Smooth muscle cell (in vitro differentiated cells): ENCODE measurements at regions not wholly inside any gene's neighbourhood (a gene's known extent, or its start where the extent isn't known, plus 50 kb on each side); places are given as distances from the start of the nearest gene placed in this dataset.

ENCODE experiments used
- DNase-seq: peaks from one replicate; lab custom pipeline; 2025; ENCODE audit not compliant: unreplicated experiment; lab: John Stamatoyannopoulos, UW
- H2AFZ ChIP-seq: fragments of 200-600 bp; sonication (generic); 2 replicates; pipeline ENCODE4 v1.6.0; 2016; ENCODE audit warnings: antibody characterized with exemption, low read depth, mild to moderate bottlenecking
- H3F3A ChIP-seq: fragments of 200-600 bp; sonication (generic); 2 replicates; pipeline ENCODE4 v1.6.0; 2017; ENCODE audit warnings: antibody characterized with exemption, low read depth
- H3K27ac ChIP-seq: fragments of 200-600 bp; sonication (generic); 2 replicates; pipeline ENCODE4 v1.5.1; 2016; ENCODE audit warnings: low read depth, mild to moderate bottlenecking
- H3K27me3 ChIP-seq: fragments of 200-600 bp; sonication (generic); 2 replicates; pipeline ENCODE4 v1.6.1; 2016; ENCODE audit warnings: low read depth, mild to moderate bottlenecking
- H3K36me3 ChIP-seq: fragments of 200-600 bp; sonication (generic); 2 replicates; pipeline ENCODE4 v1.5.1; 2016; ENCODE audit warnings: low read depth
- H3K4me1 ChIP-seq: fragments of 200-600 bp; sonication (generic); 2 replicates; pipeline ENCODE4 v1.5.1; 2016; ENCODE audit warnings: low read depth
- H3K4me2 ChIP-seq: fragments of 200-600 bp; sonication (generic); 2 replicates; pipeline ENCODE4 v1.6.0; 2016; ENCODE audit warnings: mild to moderate bottlenecking
- H3K4me3 ChIP-seq: fragments of 200-600 bp; sonication (generic); 2 replicates; pipeline ENCODE4 v1.5.1; 2016; ENCODE audit warnings: mild to moderate bottlenecking
- H3K79me2 ChIP-seq: fragments of 200-600 bp; sonication (generic); 2 replicates; pipeline ENCODE4 v1.6.0; 2016; ENCODE audit warnings: low read depth, mild to moderate bottlenecking
- H3K9ac ChIP-seq: fragments of 200-600 bp; sonication (generic); 2 replicates; pipeline ENCODE4 v1.6.0; 2016; ENCODE audit warnings: low read depth
- H3K9me3 ChIP-seq: fragments of 200-600 bp; sonication (generic); replicated peaks from 2 replicates; pipeline ENCODE4 v1.5.1; 2016; ENCODE audit warnings: low read depth
- H4K20me1 ChIP-seq: fragments of 200-600 bp; sonication (generic); 2 replicates; pipeline ENCODE4 v1.6.0; 2016; ENCODE audit warnings: low read depth
- WGBS: methylation state at CpG from one replicate; pipeline ENCODE4 v1.1.7; 2016; ENCODE audit warnings: low lambda C conversion rate; 5-methylcytosine and 5-hydroxymethylcytosine counted together
- TF ChIP-seq, protein P1 (sequence below): fragments of 200-600 bp; sonication (generic); IDR thresholded peaks from 2 replicates; pipeline ENCODE4 v1.5.1; 2017; ENCODE audit warnings: borderline replicate concordance, mild to moderate bottlenecking, antibody characterized with exemption; ENCODE audit not compliant: insufficient read depth, poor library complexity, severe bottlenecking

DNA sequence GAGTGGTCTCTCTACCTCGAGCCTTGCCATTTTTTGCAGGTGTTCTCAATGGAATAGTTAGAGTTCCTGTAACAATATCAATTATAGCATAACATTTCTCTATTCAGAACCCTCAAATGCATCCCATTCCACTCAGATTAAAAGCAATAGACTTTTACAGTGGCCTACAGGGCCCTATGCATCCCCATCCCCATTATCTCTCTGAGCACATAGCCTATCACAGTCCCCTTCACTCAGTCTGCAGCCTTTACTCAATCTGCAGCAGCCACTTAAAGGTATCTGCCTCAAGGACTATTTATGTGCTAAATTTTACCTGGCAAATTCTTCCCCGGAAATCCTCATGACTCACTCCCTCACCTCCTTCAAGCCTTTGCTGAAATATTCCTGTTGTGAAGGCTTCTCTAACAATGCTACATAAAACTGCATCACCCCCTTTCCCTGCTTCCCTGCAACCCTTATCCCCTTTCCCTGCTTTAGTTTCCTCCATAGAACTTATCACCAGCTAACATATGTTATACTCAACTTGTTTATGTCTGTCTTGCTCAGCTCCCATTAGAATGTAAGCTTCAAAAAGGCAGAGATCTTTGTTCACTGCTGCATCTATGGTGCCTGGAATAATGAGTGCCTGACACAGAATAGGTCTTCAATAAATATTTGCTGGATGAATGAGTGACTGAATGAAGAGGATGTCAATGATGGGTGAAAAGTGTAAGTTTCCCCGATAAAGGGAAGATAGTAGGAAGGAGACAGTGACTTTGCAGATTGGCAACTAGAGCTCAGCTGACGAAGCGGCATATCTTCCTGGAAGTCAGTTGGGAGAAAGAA is 54.1 kb upstream of the ZNF366 start:
- H3K4me2 ChIP-seq = no peak overlapping the region
- peak overlapping the region; percentile 62 for H2AFZ ChIP-seq
- 68% methylated on average over 5 of the region's 5 CpGs for WGBS
- TF ChIP-seq, protein P1, sequence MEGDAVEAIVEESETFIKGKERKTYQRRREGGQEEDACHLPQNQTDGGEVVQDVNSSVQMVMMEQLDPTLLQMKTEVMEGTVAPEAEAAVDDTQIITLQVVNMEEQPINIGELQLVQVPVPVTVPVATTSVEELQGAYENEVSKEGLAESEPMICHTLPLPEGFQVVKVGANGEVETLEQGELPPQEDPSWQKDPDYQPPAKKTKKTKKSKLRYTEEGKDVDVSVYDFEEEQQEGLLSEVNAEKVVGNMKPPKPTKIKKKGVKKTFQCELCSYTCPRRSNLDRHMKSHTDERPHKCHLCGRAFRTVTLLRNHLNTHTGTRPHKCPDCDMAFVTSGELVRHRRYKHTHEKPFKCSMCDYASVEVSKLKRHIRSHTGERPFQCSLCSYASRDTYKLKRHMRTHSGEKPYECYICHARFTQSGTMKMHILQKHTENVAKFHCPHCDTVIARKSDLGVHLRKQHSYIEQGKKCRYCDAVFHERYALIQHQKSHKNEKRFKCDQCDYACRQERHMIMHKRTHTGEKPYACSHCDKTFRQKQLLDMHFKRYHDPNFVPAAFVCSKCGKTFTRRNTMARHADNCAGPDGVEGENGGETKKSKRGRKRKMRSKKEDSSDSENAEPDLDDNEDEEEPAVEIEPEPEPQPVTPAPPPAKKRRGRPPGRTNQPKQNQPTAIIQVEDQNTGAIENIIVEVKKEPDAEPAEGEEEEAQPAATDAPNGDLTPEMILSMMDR = no peak
- DNase-seq = no peak
- H3K4me3 ChIP-seq = no peak overlapping the region
- H3K79me2 ChIP-seq = no peaks in the 10 kb centered on the region
- H3K27me3 ChIP-seq = no peaks in the 10 kb centered on the region
- no peaks in the 10 kb centered on the region for H3K36me3 ChIP-seq
- H3K9ac ChIP-seq = no peak overlapping the region
- peaks cover 8% of the 10 kb centered on the region for H3K4me1 ChIP-seq
- no peak overlapping the region for H3K27ac ChIP-seq
- no peaks in the 10 kb centered on the region for H4K20me1 ChIP-seq
- no peaks in the 10 kb centered on the region for H3K9me3 ChIP-seq
- H3F3A ChIP-seq = no peaks in the 10 kb centered on the region

DNA sequence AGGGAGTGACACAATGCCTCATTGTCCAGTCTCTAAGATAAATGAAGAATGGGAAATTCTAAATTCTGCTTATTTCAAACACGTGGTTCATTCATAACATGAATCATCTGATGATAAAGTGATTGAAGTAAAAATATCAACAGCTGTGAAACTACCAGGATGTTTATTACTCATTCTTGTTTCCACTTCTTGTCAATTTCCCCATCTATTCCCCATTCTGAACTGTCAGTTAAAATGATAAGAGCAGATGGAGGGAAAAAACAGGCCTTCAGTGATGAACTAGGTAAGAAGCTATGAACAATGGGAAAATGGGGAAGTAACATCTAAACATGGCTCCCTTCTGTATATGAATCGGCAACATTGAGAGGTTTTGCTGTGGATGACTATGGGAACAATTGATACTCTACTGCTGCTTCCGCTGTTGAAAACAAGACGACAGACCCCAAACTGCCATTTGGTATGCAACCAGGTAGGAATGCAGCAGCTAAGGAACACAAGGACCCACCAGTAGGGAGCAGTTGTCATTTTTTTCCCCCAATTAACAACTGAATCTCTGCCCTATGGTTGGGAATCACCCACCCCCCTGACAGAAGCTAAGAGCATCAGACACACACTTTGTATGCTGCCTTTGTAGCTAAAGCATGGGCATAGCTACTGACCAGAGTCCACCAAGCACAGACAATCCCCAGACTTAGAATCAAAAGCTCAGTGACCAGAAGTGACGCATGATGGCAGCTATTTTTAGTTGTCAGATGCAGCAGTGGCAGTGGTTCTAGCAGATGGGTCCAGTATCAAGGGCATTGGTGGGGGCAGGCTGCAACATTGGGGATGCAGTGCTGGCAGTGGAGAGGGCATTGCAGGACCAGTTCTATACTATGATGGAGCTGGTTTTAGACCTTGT is 52.9 kb upstream of the ZNF366 start:
- WGBS = 59% methylated on average over 5 of the region's 5 CpGs
- no peak overlapping the region for H3K9ac ChIP-seq
- H3K4me2 ChIP-seq = no peak overlapping the region
- TF ChIP-seq, protein P1 = no peak
- no peaks in the 10 kb centered on the region for H3K36me3 ChIP-seq
- no peaks in the 10 kb centered on the region for H4K20me1 ChIP-seq
- peak overlapping the region; percentile 20 for H3K27ac ChIP-seq
- no peak overlapping the region for H2AFZ ChIP-seq
- peaks cover 9% of the 10 kb centered on the region for H3F3A ChIP-seq
- H3K4me1 ChIP-seq = peaks cover 19% of the 10 kb centered on the region
- no peak overlapping the region for H3K4me3 ChIP-seq
- H3K27me3 ChIP-seq = no peaks in the 10 kb centered on the region
- H3K79me2 ChIP-seq = no peaks in the 10 kb centered on the region
- DNase-seq = no peak
- H3K9me3 ChIP-seq = no peaks in the 10 kb centered on the region

DNA sequence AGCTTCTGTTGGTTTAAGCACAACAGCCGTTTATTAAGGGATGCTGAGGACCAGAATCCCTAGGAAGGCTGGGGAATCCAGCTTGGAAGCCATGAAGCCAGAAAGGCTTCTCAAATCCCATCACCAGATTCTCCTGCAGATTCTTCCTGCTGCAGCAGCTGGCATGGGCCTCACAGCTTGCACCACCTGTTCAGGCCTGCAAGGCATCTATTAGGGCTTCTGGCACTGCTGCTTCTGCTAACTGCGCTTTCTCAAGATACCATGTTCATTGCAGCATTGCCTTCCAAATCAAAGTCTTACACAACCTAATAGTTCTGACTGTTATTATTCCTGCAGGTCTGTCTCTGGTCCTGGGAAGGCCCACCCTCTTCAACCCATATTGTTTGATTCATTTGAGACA is 51.2 kb upstream of the ZNF366 start:
- Histone ChIP-seq H3F3A (peaks cover 9% of the 10 kb centered on the region), H3K27me3 (no peaks in the 10 kb centered on the region), H3K36me3 (no peaks in the 10 kb centered on the region), H4K20me1 (no peaks in the 10 kb centered on the region), H2AFZ (no peak overlapping the region), H3K27ac (no peak overlapping the region), H3K4me3 (no peak overlapping the region), H3K9ac (no peak overlapping the region), H3K4me2 (no peak overlapping the region), H3K79me2 (no peaks in the 10 kb centered on the region), H3K4me1 (peaks cover 19% of the 10 kb centered on the region), H3K9me3 (no peaks in the 10 kb centered on the region)
- 89% methylated on average over 2 of the region's 2 CpGs for WGBS
- TF ChIP-seq, protein P1 = no peak
- DNase-seq = no peak
